ENCODE measurements at regions not wholly inside any gene's neighbourhood (a gene's known extent, or its start where the extent isn't known, plus 50 kb on each side); places are given as distances from the start of the nearest gene placed in this dataset.

- TF ChIP-seq POLR2AphosphoS5 (IDR thresholded peaks at IDR 0.05; ENCODE audit: borderline replicate concordance, low read depth, low read length) (no peak), EZH2 (IDR thresholded peaks at IDR 0.05) (no peak)
Measured at GRCh38 chr1:79207786-79208185, 201.3 kb upstream of the ADGRL4 start.

All from SK-N-MC (cell line).